ENCODE measurements at regions not wholly inside any gene's neighbourhood (a gene's known extent, or its start where the extent isn't known, plus 50 kb on each side); places are given as distances from the start of the nearest gene placed in this dataset.

- TF ChIP-seq CTCF (IDR thresholded peaks at IDR 0.05; ENCODE audit: low read length) (no peak), EZH2phosphoT487 (IDR thresholded peaks at IDR 0.05; ENCODE audit: low read length) (no peak)
Measured at GRCh38 chr15:56837273-56837672, 81.2 kb upstream of the TCF12 start.
